GM23338 (cell line): ENCODE measurements at regions not wholly inside any gene's neighbourhood (a gene's known extent, or its start where the extent isn't known, plus 50 kb on each side); places are given as distances from the start of the nearest gene placed in this dataset.

ENCODE experiments used
- ATAC-seq: fragments of 200-7000 bp; cut with Tn5 transposase; 3 replicates; pipeline ENCODE4 v1.9.1; 2020
- DNase-seq: peaks from one replicate; pipeline ENCODE4 v3.0.0-alpha.2; 2015; ENCODE audit warnings: low spot score
- H2AFZ ChIP-seq: fragments of 200-600 bp; sonication (generic); 2 replicates; pipeline ENCODE4 v1.8.0; 2016; ENCODE audit warnings: antibody characterized with exemption, mild to moderate bottlenecking, moderate library complexity
- H3F3A ChIP-seq: fragments of 200-600 bp; sonication (generic); replicated peaks from 2 replicates; pipeline ENCODE4 v1.8.0; 2017; ENCODE audit warnings: antibody characterized with exemption, mixed run types, low read depth
- H3K27ac ChIP-seq: fragments of 200-600 bp; sonication (generic); 2 replicates; pipeline ENCODE4 v1.6.1; 2016; ENCODE audit warnings: low read depth
- H3K27me3 ChIP-seq: fragments of 200-600 bp; sonication (generic); 2 replicates; pipeline ENCODE4 v1.8.0; 2016; ENCODE audit warnings: mild to moderate bottlenecking, mixed run types, moderate library complexity; ENCODE audit not compliant: insufficient read depth
- H3K36me3 ChIP-seq: fragments of 200-600 bp; sonication (generic); 2 replicates; pipeline ENCODE4 v1.8.0; 2016; ENCODE audit warnings: mild to moderate bottlenecking; ENCODE audit not compliant: insufficient read depth
- H3K4me1 ChIP-seq: fragments of 200-600 bp; sonication (generic); 2 replicates; pipeline ENCODE4 v1.8.0; 2016; ENCODE audit warnings: mild to moderate bottlenecking, moderate library complexity; ENCODE audit not compliant: insufficient read depth
- H3K4me2 ChIP-seq: fragments of 200-600 bp; sonication (generic); 2 replicates; pipeline ENCODE4 v1.7.1; 2017; ENCODE audit warnings: mixed run types
- H3K4me3 ChIP-seq: fragments of 200-600 bp; sonication (generic); 2 replicates; pipeline ENCODE4 v1.6.1; 2016; ENCODE audit warnings: mixed run types
- H3K79me2 ChIP-seq: fragments of 200-600 bp; sonication (generic); replicated peaks from 2 replicates; pipeline ENCODE4 v1.8.0; 2017; ENCODE audit warnings: mild to moderate bottlenecking; ENCODE audit not compliant: insufficient read depth
- H3K9me2 ChIP-seq: fragments of 200-600 bp; sonication (generic); 2 replicates; pipeline ENCODE4 v1.8.0; 2017; ENCODE audit not compliant: insufficient read depth
- H4K20me1 ChIP-seq: fragments of 200-600 bp; sonication (generic); replicated peaks from 2 replicates; pipeline ENCODE4 v1.8.0; 2017; ENCODE audit warnings: mild to moderate bottlenecking; ENCODE audit not compliant: insufficient read depth
- H3K27ac Mint-ChIP-seq: 2 replicates; pipeline ENCODE4 v1.8.0; 2020; ENCODE audit warnings: inconsistent platforms, mild to moderate bottlenecking, moderate library complexity, mixed read lengths
- H3K27me3 Mint-ChIP-seq: 3 replicates; pipeline ENCODE4 v1.8.0; 2022; ENCODE audit warnings: low read depth, mild to moderate bottlenecking, moderate library complexity, mixed read lengths, inconsistent platforms; ENCODE audit not compliant: insufficient read depth, poor library complexity
- H3K36me3 Mint-ChIP-seq: 3 replicates; pipeline ENCODE4 v1.8.0; 2021; ENCODE audit warnings: low read depth, mild to moderate bottlenecking, inconsistent platforms, moderate library complexity, mixed read lengths
- H3K4me1 Mint-ChIP-seq: 3 replicates; pipeline ENCODE4 v1.8.0; 2020; ENCODE audit warnings: mild to moderate bottlenecking, inconsistent platforms, mixed read lengths
- H3K4me3 Mint-ChIP-seq: 3 replicates; pipeline ENCODE4 v1.8.0; 2021; ENCODE audit warnings: moderate library complexity, mild to moderate bottlenecking, inconsistent platforms, mixed read lengths
- H3K9me3 Mint-ChIP-seq: 3 replicates; pipeline ENCODE4 v1.8.0; 2020; ENCODE audit warnings: moderate library complexity, mild to moderate bottlenecking, inconsistent platforms, mixed read lengths
- CREB1 ChIP-seq: fragments of 250-450 bp; sonication (Bioruptor Pico); IDR thresholded peaks from 2 replicates; pipeline ENCODE4 v1.5.0; 2020; ENCODE audit warnings: low read depth, mild to moderate bottlenecking, moderate library complexity
- ETS1 ChIP-seq: IDR thresholded peaks from 2 replicates; pipeline ENCODE4 v1.6.1; 2016; ENCODE audit warnings: antibody characterized with exemption
- EZH2 ChIP-seq: fragments of 200-600 bp; sonication (generic); IDR thresholded peaks from one replicate; pipeline ENCODE4 v1.8.0; 2017; ENCODE audit warnings: antibody characterized with exemption, mild to moderate bottlenecking, low read depth; ENCODE audit not compliant: unreplicated experiment
- EZH2phosphoT487 ChIP-seq: fragments of 200-600 bp; sonication (generic); IDR thresholded peaks from one replicate; pipeline ENCODE4 v1.8.1; 2018; ENCODE audit warnings: antibody characterized with exemption; ENCODE audit not compliant: unreplicated experiment
- JUNB ChIP-seq: IDR thresholded peaks from one replicate; pipeline ENCODE4 v1.6.1; 2016; ENCODE audit warnings: antibody characterized with exemption; ENCODE audit not compliant: unreplicated experiment
- NANOG ChIP-seq: IDR thresholded peaks from 2 replicates; pipeline ENCODE4 v1.6.1; 2016; ENCODE audit warnings: antibody characterized with exemption, borderline replicate concordance
- POLR2AphosphoS5 ChIP-seq: IDR thresholded peaks from 2 replicates; pipeline ENCODE4 v1.6.1; 2016; ENCODE audit warnings: antibody characterized with exemption, low read depth
- STAT1 ChIP-seq: IDR thresholded peaks from one replicate; pipeline ENCODE4 v1.6.1; 2016; ENCODE audit warnings: antibody characterized with exemption; ENCODE audit not compliant: unreplicated experiment
- ZNF114 ChIP-seq: fragments of 250-450 bp; sonication (Bioruptor Pico); IDR thresholded peaks from 2 replicates; pipeline ENCODE4 v1.5.0; 2020; ENCODE audit warnings: mild to moderate bottlenecking, moderate library complexity
- ZNF331 ChIP-seq: fragments of 250-450 bp; sonication (Bioruptor Pico); IDR thresholded peaks from 2 replicates; pipeline ENCODE4 v1.5.0; 2020; ENCODE audit warnings: low read depth, mild to moderate bottlenecking, moderate library complexity
- TF ChIP-seq, protein P1 (sequence below): IDR thresholded peaks from one replicate; pipeline ENCODE4 v1.6.1; 2018; ENCODE audit warnings: antibody characterized with exemption; ENCODE audit not compliant: unreplicated experiment
- TF ChIP-seq, protein P2 (sequence below): fragments of 250-450 bp; sonication (Bioruptor Pico); IDR thresholded peaks from 2 replicates; pipeline ENCODE4 v1.5.0; 2020; ENCODE audit warnings: mild to moderate bottlenecking, moderate library complexity

- H3K27me3 Mint-ChIP-seq, result no peaks in the 10 kb centered on the region
- H3K27ac ChIP-seq, result no peak overlapping the region
- no peaks in the 10 kb centered on the region for H3K36me3 ChIP-seq
- H3K4me3 ChIP-seq, result no peak overlapping the region
- DNase-seq (no peak), ATAC-seq (no peak)
- H3K9me2 ChIP-seq, result 0 out of 2 replicates have a peak, but pooled peaks cover 3% of the 10 kb centered on the region
- H3K4me1 ChIP-seq, result peaks cover 5% of the 10 kb centered on the region; the same call in 1 of the 2 replicates
- H2AFZ ChIP-seq, result no peak overlapping the region
- H4K20me1 ChIP-seq, result no peaks in the 10 kb centered on the region
- no peaks in the 10 kb centered on the region for H3F3A ChIP-seq
- H3K9me3 Mint-ChIP-seq, result peaks cover 29% of the 10 kb centered on the region
- no peaks in the 10 kb centered on the region for H3K4me1 Mint-ChIP-seq
- TF ChIP-seq, protein P1, sequence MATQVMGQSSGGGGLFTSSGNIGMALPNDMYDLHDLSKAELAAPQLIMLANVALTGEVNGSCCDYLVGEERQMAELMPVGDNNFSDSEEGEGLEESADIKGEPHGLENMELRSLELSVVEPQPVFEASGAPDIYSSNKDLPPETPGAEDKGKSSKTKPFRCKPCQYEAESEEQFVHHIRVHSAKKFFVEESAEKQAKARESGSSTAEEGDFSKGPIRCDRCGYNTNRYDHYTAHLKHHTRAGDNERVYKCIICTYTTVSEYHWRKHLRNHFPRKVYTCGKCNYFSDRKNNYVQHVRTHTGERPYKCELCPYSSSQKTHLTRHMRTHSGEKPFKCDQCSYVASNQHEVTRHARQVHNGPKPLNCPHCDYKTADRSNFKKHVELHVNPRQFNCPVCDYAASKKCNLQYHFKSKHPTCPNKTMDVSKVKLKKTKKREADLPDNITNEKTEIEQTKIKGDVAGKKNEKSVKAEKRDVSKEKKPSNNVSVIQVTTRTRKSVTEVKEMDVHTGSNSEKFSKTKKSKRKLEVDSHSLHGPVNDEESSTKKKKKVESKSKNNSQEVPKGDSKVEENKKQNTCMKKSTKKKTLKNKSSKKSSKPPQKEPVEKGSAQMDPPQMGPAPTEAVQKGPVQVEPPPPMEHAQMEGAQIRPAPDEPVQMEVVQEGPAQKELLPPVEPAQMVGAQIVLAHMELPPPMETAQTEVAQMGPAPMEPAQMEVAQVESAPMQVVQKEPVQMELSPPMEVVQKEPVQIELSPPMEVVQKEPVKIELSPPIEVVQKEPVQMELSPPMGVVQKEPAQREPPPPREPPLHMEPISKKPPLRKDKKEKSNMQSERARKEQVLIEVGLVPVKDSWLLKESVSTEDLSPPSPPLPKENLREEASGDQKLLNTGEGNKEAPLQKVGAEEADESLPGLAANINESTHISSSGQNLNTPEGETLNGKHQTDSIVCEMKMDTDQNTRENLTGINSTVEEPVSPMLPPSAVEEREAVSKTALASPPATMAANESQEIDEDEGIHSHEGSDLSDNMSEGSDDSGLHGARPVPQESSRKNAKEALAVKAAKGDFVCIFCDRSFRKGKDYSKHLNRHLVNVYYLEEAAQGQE, result no peak
- TF ChIP-seq EZH2 (no peak), JUNB (no peak), ZNF331 (CRISPR knock-in tag) (no peak), CREB1 (CRISPR knock-in tag) (no peak), STAT1 (no peak), ZNF114 (CRISPR knock-in tag) (no peak)
- peaks cover 20% of the 10 kb centered on the region for H3K36me3 Mint-ChIP-seq
- H3K27me3 ChIP-seq, result no peaks in the 10 kb centered on the region
- no peak overlapping the region for H3K27ac Mint-ChIP-seq
- no peak overlapping the region for H3K4me2 ChIP-seq
- no peaks in the 10 kb centered on the region for H3K79me2 ChIP-seq
- no peak overlapping the region for H3K4me3 Mint-ChIP-seq
These were observed 242.6 kb downstream of the ANKRD50 start for GRCh38 chr4:124469981-124470380.

DNA sequence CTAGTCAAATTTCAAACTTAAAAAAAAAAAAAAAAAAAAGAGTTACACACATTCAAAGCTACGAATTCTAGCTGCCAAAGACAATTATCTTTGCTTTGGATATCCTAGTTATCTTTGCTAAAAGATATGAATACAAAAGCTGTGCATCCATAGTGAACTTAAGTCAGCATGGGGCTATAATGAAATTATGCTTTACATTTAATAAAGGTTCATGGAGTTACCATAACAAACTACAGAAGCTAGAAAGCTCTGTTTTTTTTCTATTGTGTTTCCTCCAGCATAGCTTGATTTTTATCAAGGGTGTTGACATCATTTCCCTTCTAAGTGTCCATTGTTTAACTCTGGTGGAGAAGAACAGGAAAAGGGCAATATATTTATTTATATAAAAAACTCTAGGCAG, 234.1 kb downstream of the ANKRD50 start:
- ATAC-seq (no peak), DNase-seq (no peak)
- Histone ChIP-seq H4K20me1 (no peaks in the 10 kb centered on the region), H3K27ac (no peak overlapping the region), H3K36me3 (no peaks in the 10 kb centered on the region), H3K79me2 (no peaks in the 10 kb centered on the region), H3K4me3 (no peak overlapping the region), H3K4me1 (no peaks in the 10 kb centered on the region), H3F3A (no peaks in the 10 kb centered on the region), H3K4me2 (no peak overlapping the region), H2AFZ (no peak overlapping the region), H3K9me2 (no peaks in the 10 kb centered on the region), H3K27me3 (no peaks in the 10 kb centered on the region)
- Mint-ChIP-seq H3K27ac (no peak overlapping the region), H3K4me3 (no peak overlapping the region), H3K36me3 (peaks cover 7% of the 10 kb centered on the region; the same call in 2 of the 3 replicates), H3K27me3 (peaks cover 1% of the 10 kb centered on the region), H3K9me3 (peaks cover 12% of the 10 kb centered on the region), H3K4me1 (peaks cover 13% of the 10 kb centered on the region)
- no peak for TF ChIP-seq EZH2
- no peak for TF ChIP-seq ZNF114 (CRISPR knock-in tag)
- TF ChIP-seq JUNB, result no peak
- TF ChIP-seq, protein P2, sequence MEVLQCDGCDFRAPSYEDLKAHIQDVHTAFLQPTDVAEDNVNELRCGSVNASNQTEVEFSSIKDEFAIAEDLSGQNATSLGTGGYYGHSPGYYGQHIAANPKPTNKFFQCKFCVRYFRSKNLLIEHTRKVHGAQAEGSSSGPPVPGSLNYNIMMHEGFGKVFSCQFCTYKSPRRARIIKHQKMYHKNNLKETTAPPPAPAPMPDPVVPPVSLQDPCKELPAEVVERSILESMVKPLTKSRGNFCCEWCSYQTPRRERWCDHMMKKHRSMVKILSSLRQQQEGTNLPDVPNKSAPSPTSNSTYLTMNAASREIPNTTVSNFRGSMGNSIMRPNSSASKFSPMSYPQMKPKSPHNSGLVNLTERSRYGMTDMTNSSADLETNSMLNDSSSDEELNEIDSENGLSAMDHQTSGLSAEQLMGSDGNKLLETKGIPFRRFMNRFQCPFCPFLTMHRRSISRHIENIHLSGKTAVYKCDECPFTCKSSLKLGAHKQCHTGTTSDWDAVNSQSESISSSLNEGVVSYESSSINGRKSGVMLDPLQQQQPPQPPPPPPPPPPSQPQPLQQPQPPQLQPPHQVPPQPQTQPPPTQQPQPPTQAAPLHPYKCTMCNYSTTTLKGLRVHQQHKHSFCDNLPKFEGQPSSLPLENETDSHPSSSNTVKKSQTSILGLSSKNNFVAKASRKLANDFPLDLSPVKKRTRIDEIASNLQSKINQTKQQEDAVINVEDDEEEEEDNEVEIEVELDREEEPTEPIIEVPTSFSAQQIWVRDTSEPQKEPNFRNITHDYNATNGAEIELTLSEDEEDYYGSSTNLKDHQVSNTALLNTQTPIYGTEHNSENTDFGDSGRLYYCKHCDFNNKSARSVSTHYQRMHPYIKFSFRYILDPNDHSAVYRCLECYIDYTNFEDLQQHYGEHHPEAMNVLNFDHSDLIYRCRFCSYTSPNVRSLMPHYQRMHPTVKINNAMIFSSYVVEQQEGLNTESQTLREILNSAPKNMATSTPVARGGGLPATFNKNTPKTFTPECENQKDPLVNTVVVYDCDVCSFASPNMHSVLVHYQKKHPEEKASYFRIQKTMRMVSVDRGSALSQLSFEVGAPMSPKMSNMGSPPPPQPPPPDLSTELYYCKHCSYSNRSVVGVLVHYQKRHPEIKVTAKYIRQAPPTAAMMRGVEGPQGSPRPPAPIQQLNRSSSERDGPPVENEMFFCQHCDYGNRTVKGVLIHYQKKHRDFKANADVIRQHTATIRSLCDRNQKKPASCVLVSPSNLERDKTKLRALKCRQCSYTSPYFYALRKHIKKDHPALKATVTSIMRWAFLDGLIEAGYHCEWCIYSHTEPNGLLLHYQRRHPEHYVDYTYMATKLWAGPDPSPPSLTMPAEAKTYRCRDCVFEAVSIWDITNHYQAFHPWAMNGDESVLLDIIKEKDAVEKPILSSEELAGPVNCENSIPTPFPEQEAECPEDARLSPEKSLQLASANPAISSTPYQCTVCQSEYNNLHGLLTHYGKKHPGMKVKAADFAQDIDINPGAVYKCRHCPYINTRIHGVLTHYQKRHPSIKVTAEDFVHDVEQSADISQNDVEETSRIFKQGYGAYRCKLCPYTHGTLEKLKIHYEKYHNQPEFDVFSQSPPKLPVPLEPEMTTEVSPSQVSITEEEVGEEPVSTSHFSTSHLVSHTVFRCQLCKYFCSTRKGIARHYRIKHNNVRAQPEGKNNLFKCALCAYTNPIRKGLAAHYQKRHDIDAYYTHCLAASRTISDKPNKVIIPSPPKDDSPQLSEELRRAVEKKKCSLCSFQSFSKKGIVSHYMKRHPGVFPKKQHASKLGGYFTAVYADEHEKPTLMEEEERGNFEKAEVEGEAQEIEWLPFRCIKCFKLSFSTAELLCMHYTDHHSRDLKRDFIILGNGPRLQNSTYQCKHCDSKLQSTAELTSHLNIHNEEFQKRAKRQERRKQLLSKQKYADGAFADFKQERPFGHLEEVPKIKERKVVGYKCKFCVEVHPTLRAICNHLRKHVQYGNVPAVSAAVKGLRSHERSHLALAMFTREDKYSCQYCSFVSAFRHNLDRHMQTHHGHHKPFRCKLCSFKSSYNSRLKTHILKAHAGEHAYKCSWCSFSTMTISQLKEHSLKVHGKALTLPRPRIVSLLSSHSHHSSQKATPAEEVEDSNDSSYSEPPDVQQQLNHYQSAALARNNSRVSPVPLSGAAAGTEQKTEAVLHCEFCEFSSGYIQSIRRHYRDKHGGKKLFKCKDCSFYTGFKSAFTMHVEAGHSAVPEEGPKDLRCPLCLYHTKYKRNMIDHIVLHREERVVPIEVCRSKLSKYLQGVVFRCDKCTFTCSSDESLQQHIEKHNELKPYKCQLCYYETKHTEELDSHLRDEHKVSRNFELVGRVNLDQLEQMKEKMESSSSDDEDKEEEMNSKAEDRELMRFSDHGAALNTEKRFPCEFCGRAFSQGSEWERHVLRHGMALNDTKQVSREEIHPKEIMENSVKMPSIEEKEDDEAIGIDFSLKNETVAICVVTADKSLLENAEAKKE (CRISPR knock-in tag), result no peak
- TF ChIP-seq NANOG, result no peak
- no peak for TF ChIP-seq ETS1
- TF ChIP-seq EZH2phosphoT487, result no peak
- no peak for TF ChIP-seq STAT1
- no peak for TF ChIP-seq POLR2AphosphoS5
- TF ChIP-seq ZNF331 (CRISPR knock-in tag), result no peak
- TF ChIP-seq CREB1 (CRISPR knock-in tag), result no peak
